T47D (cell line): ENCODE measurements at regions not wholly inside any gene's neighbourhood (a gene's known extent, or its start where the extent isn't known, plus 50 kb on each side); places are given as distances from the start of the nearest gene placed in this dataset.

Experiments used
- DNase-seq, 2 experiments: peaks; one replicate each; pipeline versions ENCODE4 v3.0.0 to v3.0.0-alpha.2; 2011 to 2012; ENCODE audit warnings: low read depth in 1 of 2, low spot score in 1 of 2
- JUND ChIP-seq: IDR thresholded peaks from 2 replicates; pipeline ENCODE4 v1.6.1; 2012; ENCODE audit warnings: low read depth
- in situ Hi-C: cut with HindIII; loops from 2 replicates; pipeline ENCODE4 v1.10.0; 2016; ENCODE audit warnings: low sequenced_read_pairs, low pct_unique_long_range_greater_than_20kb

- in situ Hi-C loops, result no loop called here
- no peak for TF ChIP-seq JUND
- no peak for DNase-seq
Observed at GRCh38 chr15:31552482-31553099, 226.0 kb downstream of the KLF13 start.

DNA sequence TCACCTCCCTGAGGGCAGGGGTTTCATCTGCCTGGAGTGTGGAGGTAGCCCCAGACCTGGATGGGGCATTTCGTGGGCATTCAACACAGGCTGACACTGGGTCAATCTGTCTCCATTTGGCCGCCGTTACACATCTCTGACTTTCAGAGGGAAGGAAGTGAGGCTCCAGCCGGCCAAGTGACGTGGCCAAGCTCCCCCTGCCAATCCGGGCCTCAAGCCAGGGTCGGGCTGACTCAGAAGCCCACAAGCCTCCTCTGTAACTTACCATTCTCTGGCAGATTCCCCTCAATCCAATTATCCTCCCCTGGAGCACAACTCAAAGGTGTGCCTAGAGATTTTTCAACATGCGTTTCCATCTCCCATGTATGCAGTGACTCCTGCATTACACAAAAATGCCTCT lies 227.6 kb downstream of the KLF13 start:
- TF ChIP-seq JUND, result no peak

GRCh38 chr15:31555022-31555421 lies 228.4 kb downstream of the KLF13 start:
- DNase-seq, result no peak
- in situ Hi-C loops, result no loop called here
- no peak for TF ChIP-seq JUND

More for the DNA sequence above, 227.6 kb downstream of the KLF13 start:
- DNase-seq, result no peak
- in situ Hi-C loops, result no loop called here

GRCh38 chr15:31556494-31557150 lies 230.0 kb downstream of the KLF13 start:
- no peak for TF ChIP-seq JUND
- DNase-seq, result no peak

GRCh38 chr15:31557899-31558298 lies 231.3 kb downstream of the KLF13 start:
- DNase-seq, result no peak
- in situ Hi-C loops, result no loop called here
- TF ChIP-seq JUND, result no peak

More at GRCh38 chr15:31556494-31557150, 230.0 kb downstream of the KLF13 start:
- in situ Hi-C loops, result no loop called here

DNA sequence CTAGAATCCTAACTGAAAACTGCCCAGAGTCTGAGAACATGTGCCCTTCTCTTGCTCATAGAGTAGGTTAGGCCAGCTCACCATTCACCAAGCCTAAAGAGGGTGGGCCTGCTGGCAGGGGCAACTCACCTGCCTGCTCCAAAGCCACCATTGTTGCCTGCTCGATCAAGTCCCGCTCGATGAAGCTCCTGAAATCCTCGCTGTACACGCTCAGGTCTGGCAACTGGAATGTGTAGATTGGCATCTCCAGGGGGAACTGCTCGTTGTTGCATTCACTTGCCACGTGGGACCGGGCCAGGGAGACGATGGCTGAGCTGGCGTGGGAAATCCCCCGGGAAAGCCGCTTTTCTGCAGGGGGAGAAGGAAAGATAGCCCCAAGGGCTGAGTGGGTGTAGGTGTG lies 232.2 kb downstream of the KLF13 start:
- no peak for DNase-seq
- in situ Hi-C loops, result no loop called here
- no peak for TF ChIP-seq JUND

- DNase-seq, result no peak
- in situ Hi-C loops, result no loop called here
- TF ChIP-seq JUND, result no peak
Observed at GRCh38 chr15:31559786-31560185, 233.2 kb downstream of the KLF13 start.

GRCh38 chr15:31560643-31561042 lies 234.0 kb downstream of the KLF13 start:
- in situ Hi-C loops, result no loop called here
- TF ChIP-seq JUND, result no peak
- no peak for DNase-seq

- TF ChIP-seq JUND, result no peak
- no peak for DNase-seq
- in situ Hi-C loops, result no loop called here
Observed at GRCh38 chr15:31561156-31561555, 234.5 kb downstream of the KLF13 start.

DNA sequence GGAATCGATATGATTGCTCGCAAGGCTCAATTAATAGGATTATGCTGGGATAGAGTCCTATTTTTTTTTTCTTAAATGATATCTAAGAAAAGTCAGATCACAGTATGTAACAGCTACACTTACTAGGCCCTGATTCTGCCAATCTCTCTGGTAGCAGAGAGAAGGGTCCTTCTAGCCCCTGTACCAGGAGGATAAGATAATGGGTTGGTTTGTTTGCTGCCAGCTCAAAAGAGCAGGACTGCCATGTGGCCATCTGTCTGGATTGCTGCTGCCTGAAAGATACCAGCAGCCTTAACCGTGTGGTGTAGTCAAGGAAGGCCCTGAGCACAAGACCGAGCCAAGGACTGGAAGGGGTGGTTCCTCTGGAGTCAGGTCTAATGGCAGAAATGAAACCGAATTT lies 236.4 kb downstream of the KLF13 start:
- DNase-seq, result no peak
- TF ChIP-seq JUND, result no peak
- in situ Hi-C loops, result no loop called here

DNA sequence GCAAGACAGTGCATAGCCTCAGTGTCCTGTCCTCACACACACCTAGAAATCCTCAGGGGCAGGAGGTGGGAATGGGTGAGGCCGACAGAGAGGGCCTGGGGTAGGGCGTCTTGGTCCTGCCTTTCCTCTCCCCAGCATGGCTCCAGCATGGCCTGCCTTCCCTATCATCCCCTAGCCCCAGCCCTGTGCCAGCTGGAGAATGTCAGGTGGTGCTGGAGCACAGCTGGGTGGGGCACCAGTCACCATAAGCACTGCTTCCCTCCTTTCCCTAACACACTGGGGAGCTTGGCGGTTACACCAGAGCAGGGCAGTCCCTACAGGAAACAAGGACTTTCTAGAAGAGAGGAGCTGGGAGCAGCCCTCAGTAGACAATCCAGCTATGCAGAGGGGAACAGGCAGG lies 236.8 kb downstream of the KLF13 start:
- no peak for DNase-seq
- TF ChIP-seq JUND, result no peak
- in situ Hi-C loops, result no loop called here

- TF ChIP-seq JUND, result no peak
- no peak for DNase-seq
- in situ Hi-C loops, result no loop called here
Observed at GRCh38 chr15:31567861-31568260, 241.2 kb downstream of the KLF13 start.

GRCh38 chr15:31569836-31570235 lies 243.2 kb downstream of the KLF13 start:
- TF ChIP-seq JUND, result no peak
- in situ Hi-C loops, result no loop called here
- no peak for DNase-seq

- no peak for DNase-seq
- in situ Hi-C loops, result no loop called here
Observed at GRCh38 chr15:31570591-31570990, 244.0 kb downstream of the KLF13 start.

More at GRCh38 chr15:31570591-31570990, 244.0 kb downstream of the KLF13 start:
- no peak for TF ChIP-seq JUND
